HEK293 (cell line): ENCODE measurements at regions not wholly inside any gene's neighbourhood (a gene's known extent, or its start where the extent isn't known, plus 50 kb on each side); places are given as distances from the start of the nearest gene placed in this dataset.
A peak's percentile ranks its signal among the peaks of the same experiment; 100 is the strongest.

Experiments used
- CTCF ChIA-PET: fragments of 350-600 bp; formaldehyde crosslinking; extraction: SDS; loops from one replicate; lab custom pipeline; 2021; ENCODE audit warnings: antibody characterized with exemption; lab: Yijun Ruan, JAX
- POLR2A ChIA-PET: fragments of 300-600 bp; formaldehyde crosslinking; extraction: SDS; loops from one replicate; lab custom pipeline; 2020; ENCODE audit warnings: antibody characterized with exemption, inconsistent platforms; lab: Yijun Ruan, JAX
- H3K27ac ChIP-seq: fragments of 200-500 bp; sonication (Bioruptor generic); 2 replicates; pipeline ENCODE4 v1.5.1; 2014; ENCODE audit warnings: low read depth, low read length, control low read depth, inconsistent platforms; ENCODE audit errors: extremely low read depth
- H3K36me3 ChIP-seq, 2 experiments: fragments of 200-500 bp in 1 of 2; sonication (Bioruptor generic) in 1 of 2; 1 replicate in 1 of 2; 2 replicates in 1 of 2; pipeline ENCODE4 v1.5.1; 2014 to 2017; ENCODE audit warnings: inconsistent platforms in 2 of 2, low read length in 2 of 2; ENCODE audit not compliant: control insufficient read depth in 2 of 2, insufficient read depth in 1 of 2
- H3K4me1 ChIP-seq: fragments of 200-500 bp; sonication (Bioruptor generic); 2 replicates; pipeline ENCODE4 v1.5.1; 2014; ENCODE audit warnings: mild to moderate bottlenecking, low read length, inconsistent platforms; ENCODE audit not compliant: control insufficient read depth, insufficient read depth
- H3K4me3 ChIP-seq: 2 replicates; pipeline ENCODE4 v1.5.1; 2011; ENCODE audit warnings: low read depth, mild to moderate bottlenecking, control low read depth, low read length, moderate library complexity
- H3K9me3 ChIP-seq: fragments of 200-500 bp; sonication (Bioruptor generic); 2 replicates; pipeline ENCODE4 v1.5.1; 2014; ENCODE audit warnings: low read depth, low read length, inconsistent platforms; ENCODE audit not compliant: control insufficient read depth, insufficient read depth
- EGR2 ChIP-seq: fragments of 450-650 bp; formaldehyde crosslinking; IDR thresholded peaks from 2 replicates; pipeline ENCODE4 v1.5.1; 2016; ENCODE audit warnings: low read depth, missing biosample characterization, missing genetic modification characterization
- ELK4 ChIP-seq: IDR thresholded peaks from 2 replicates; pipeline ENCODE4 v1.6.1; 2011; ENCODE audit warnings: mild to moderate bottlenecking, low read depth, low read length, borderline replicate concordance
- HIC1 ChIP-seq: fragments of 450-650 bp; formaldehyde crosslinking; IDR thresholded peaks from 2 replicates; pipeline ENCODE4 v1.5.1; 2016; ENCODE audit warnings: missing biosample characterization, missing genetic modification characterization
- KLF1 ChIP-seq: fragments of 450-650 bp; formaldehyde crosslinking; IDR thresholded peaks from 2 replicates; pipeline ENCODE4 v1.5.1; 2016; ENCODE audit warnings: missing biosample characterization, missing genetic modification characterization
- PRDM4 ChIP-seq: fragments of 450-650 bp; formaldehyde crosslinking; IDR thresholded peaks from 2 replicates; pipeline ENCODE4 v1.5.1; 2017; ENCODE audit warnings: missing biosample characterization, missing genetic modification characterization
- YY2 ChIP-seq: fragments of 450-650 bp; formaldehyde crosslinking; IDR thresholded peaks from 2 replicates; pipeline ENCODE4 v1.5.1; 2016; ENCODE audit warnings: missing biosample characterization, missing genetic modification characterization
- ZNF114 ChIP-seq: fragments of 450-650 bp; formaldehyde crosslinking; IDR thresholded peaks from 2 replicates; pipeline ENCODE4 v1.5.0; 2017; ENCODE audit warnings: missing biosample characterization, missing genetic modification characterization
- ZNF174 ChIP-seq: fragments of 450-650 bp; formaldehyde crosslinking; IDR thresholded peaks from 2 replicates; pipeline ENCODE4 v1.5.0; 2017; ENCODE audit warnings: missing biosample characterization, mild to moderate bottlenecking, missing genetic modification characterization
- ZNF18 ChIP-seq: fragments of 450-650 bp; formaldehyde crosslinking; IDR thresholded peaks from 2 replicates; pipeline ENCODE4 v1.5.1; 2016; ENCODE audit warnings: missing biosample characterization, missing genetic modification characterization
- ZNF19 ChIP-seq: fragments of 450-650 bp; formaldehyde crosslinking; IDR thresholded peaks from 2 replicates; pipeline ENCODE4; 2016; ENCODE audit warnings: missing biosample characterization, missing genetic modification characterization, low read depth
- ZNF350 ChIP-seq: fragments of 450-650 bp; formaldehyde crosslinking; IDR thresholded peaks from 2 replicates; pipeline ENCODE4 v1.5.0; 2017; ENCODE audit warnings: missing biosample characterization, mild to moderate bottlenecking, missing genetic modification characterization
- ZNF391 ChIP-seq: fragments of 450-650 bp; formaldehyde crosslinking; IDR thresholded peaks from 2 replicates; pipeline ENCODE4 v1.5.1; 2016; ENCODE audit warnings: low read depth, missing biosample characterization, missing genetic modification characterization, borderline replicate concordance
- ZNF501 ChIP-seq: fragments of 450-650 bp; formaldehyde crosslinking; IDR thresholded peaks from 2 replicates; pipeline ENCODE4 v1.5.1; 2016; ENCODE audit warnings: missing biosample characterization, missing genetic modification characterization
- ZNF544 ChIP-seq: fragments of 450-650 bp; formaldehyde crosslinking; IDR thresholded peaks from 2 replicates; pipeline ENCODE4 v1.5.0; 2017; ENCODE audit warnings: missing biosample characterization, missing genetic modification characterization
- ZNF548 ChIP-seq: fragments of 450-650 bp; formaldehyde crosslinking; IDR thresholded peaks from 2 replicates; pipeline ENCODE4 v1.5.1; 2016; ENCODE audit warnings: missing biosample characterization, missing genetic modification characterization
- ZNF561 ChIP-seq: fragments of 450-650 bp; IDR thresholded peaks from 2 replicates; pipeline ENCODE4 v1.5.1; 2018; ENCODE audit warnings: missing biosample characterization, missing genetic modification characterization, borderline replicate concordance
- ZNF580 ChIP-seq: fragments of 450-650 bp; formaldehyde crosslinking; IDR thresholded peaks from 2 replicates; pipeline ENCODE4 v1.5.1; 2016; ENCODE audit warnings: missing biosample characterization, missing genetic modification characterization
- ZNF621 ChIP-seq: fragments of 450-650 bp; formaldehyde crosslinking; IDR thresholded peaks from 2 replicates; pipeline ENCODE4 v1.5.1; 2017; ENCODE audit warnings: missing biosample characterization, missing genetic modification characterization
- ZNF76 ChIP-seq: fragments of 450-650 bp; formaldehyde crosslinking; IDR thresholded peaks from 2 replicates; pipeline ENCODE4; 2016; ENCODE audit warnings: low read depth, missing biosample characterization, missing genetic modification characterization, borderline replicate concordance
- ZSCAN16 ChIP-seq: fragments of 450-650 bp; formaldehyde crosslinking; IDR thresholded peaks from 2 replicates; pipeline ENCODE4 v1.5.1; 2016; ENCODE audit warnings: missing biosample characterization, missing genetic modification characterization

GRCh38 chr7:65269150-65269856 is 104.4 kb upstream of the ZNF92 start (continued):
- no peak for TF ChIP-seq ZNF580 (tag by site-specific recombination)
- TF ChIP-seq ZNF76 = no peak
- TF ChIP-seq ZNF350 (tag by site-specific recombination) = no peak
- TF ChIP-seq ZNF19 (tag by site-specific recombination) = no peak
- no peak for TF ChIP-seq ZNF561
- TF ChIP-seq YY2 (tag by site-specific recombination) = no peak
- no peak for TF ChIP-seq ZNF621 (tag by site-specific recombination)

DNA sequence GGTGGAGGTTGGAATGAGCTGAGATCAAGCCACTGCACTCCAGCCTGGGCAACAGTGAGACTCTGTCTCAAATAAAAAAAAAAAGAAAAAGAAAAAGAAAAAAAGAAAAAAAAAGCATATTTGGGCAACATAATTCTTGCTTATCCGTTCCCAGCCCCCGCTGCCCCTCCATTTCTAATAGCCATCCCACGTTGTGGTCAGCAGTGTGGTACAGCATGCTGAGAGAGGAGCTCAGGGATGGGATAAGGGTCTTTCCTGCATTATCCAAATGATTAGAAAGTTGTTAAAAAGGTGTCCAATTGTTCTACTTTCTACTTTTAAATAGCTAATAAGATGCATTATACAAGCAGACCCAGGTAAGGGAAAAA is 104.9 kb upstream of the ZNF92 start:
- Histone ChIP-seq H3K36me3 (no peaks in the 10 kb centered on the region), H3K4me3 (no peak overlapping the region), H3K27ac (no peak overlapping the region), H3K9me3 (no peaks in the 10 kb centered on the region), H3K4me1 (no peaks in the 10 kb centered on the region)
- CTCF ChIA-PET = interaction anchor here (0.7 to 1.1 kb wide), 3 partner anchors 22 to 38 kb away, joined by 3 to 4 read pairs (median 3); no protein-coding TSS in a partner anchor
- no peak for TF ChIP-seq ZNF544 (tag by site-specific recombination)
- TF ChIP-seq ZSCAN16 = no peak
- peak; percentile 64; the same call in 1 of the 2 replicates for TF ChIP-seq EGR2 (tag by site-specific recombination)
- TF ChIP-seq ZNF114 (tag by site-specific recombination) = no peak
- POLR2A ChIA-PET = interaction anchor here (1.3 kb wide), 2 partner anchors 16 to 105 kb away, joined by 8 to 12 read pairs; partner anchors contain the start of gene ZNF92

DNA sequence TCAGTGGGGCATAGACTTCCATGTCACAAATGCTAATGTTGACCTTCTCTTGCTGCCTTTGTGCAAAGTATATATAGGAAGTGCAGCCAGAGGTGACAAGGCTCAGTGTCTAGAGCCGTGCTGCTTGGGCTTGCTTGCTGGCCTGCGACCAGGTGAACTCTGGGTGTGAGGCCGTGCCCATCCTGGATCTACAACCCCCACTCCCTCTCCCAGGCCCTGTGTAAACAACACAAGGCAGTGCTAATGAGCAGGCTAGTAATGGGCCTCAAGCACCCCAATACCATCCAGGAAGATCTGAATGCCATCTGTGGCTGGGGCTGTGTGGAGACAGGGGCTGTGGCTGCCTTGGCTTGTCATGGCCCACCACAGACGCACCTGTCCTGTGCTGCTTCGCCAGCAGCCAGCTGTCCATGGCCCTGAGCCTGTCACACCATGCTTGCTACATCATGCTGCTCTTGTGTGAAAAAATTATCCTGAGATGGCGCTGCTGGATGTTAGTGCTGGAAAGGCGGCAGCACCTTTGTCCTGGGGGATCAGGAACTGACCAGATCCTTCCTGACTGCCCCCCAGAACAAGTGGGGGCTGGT is 107.6 kb upstream of the ZNF92 start:
- no peak for TF ChIP-seq ZNF18 (tag by site-specific recombination)
- TF ChIP-seq ZNF391 (tag by site-specific recombination) = no peak
- TF ChIP-seq, all 188 proteins: peak for 0
- no peaks in the 10 kb centered on the region for H3K36me3 ChIP-seq
- H3K27ac ChIP-seq = no peak overlapping the region
- no peak overlapping the region for H3K4me3 ChIP-seq
- CTCF ChIA-PET = no interaction called here
- H3K9me3 ChIP-seq = no peaks in the 10 kb centered on the region
- no peaks in the 10 kb centered on the region for H3K4me1 ChIP-seq
- POLR2A ChIA-PET = interaction anchor here (0.6 kb wide), 1 partner anchor 44 kb away, joined by 4 read pairs; no protein-coding TSS in a partner anchor

DNA sequence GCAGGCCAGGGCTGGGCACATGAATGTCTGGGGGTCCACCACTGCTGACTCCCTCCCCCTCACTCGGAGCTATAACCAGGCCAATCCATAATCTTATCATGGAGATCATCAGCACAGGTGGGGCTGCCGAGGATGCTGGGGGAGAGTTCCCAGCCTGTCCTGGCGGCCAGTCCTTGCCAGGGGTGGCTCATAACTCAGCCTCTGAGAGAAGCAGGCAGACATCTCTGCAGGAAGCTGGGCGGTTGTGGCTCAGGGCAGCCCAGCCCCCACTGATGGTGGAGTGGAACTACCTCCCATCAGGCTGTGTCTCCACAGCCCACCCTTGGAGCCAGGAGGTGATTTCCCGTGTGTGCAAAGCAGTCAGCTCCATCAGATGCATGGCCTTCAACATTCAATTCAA is 109.4 kb upstream of the ZNF92 start:
- no peaks in the 10 kb centered on the region for H3K36me3 ChIP-seq
- no peaks in the 10 kb centered on the region for H3K4me1 ChIP-seq
- ChIA-PET CTCF (interaction anchor here (2.5 kb wide), 1 partner anchor 43 kb away, joined by 8 read pairs; no protein-coding TSS in a partner anchor), POLR2A (no interaction called here)
- H3K4me3 ChIP-seq = no peak overlapping the region
- no peak overlapping the region for H3K27ac ChIP-seq
- H3K9me3 ChIP-seq = no peaks in the 10 kb centered on the region
- TF ChIP-seq ZNF548 (tag by site-specific recombination) (no peak), ZNF174 (no peak), ZNF350 (tag by site-specific recombination) (no peak), ZNF501 (tag by site-specific recombination) (no peak), PRDM4 (tag by site-specific recombination) (no peak), KLF1 (tag by site-specific recombination) (no peak), HIC1 (tag by site-specific recombination) (no peak), ELK4 (no peak)
